SK-N-SH (cell line): ENCODE measurements at regions not wholly inside any gene's neighbourhood (a gene's known extent, or its start where the extent isn't known, plus 50 kb on each side); places are given as distances from the start of the nearest gene placed in this dataset.

Experiments
- CTCF ChIA-PET: fragments of 300-600, 350-600 bp; formaldehyde crosslinking; extraction: SDS; loops from one replicate; lab custom pipeline; 2021; lab: Yijun Ruan, JAX
- POLR2A ChIA-PET: fragments of 350-600 bp; sonication (Branson Sonifier 250); formaldehyde crosslinking; extraction: SDS; loops from one replicate; lab custom pipeline; 2020; ENCODE audit warnings: antibody characterized with exemption, inconsistent platforms; lab: Yijun Ruan, JAX
- DNase-seq: peaks from one replicate; pipeline ENCODE4 v3.0.0; 2012
- H2AFZ ChIP-seq: fragments of 200-600 bp; sonication (generic); 2 replicates; pipeline ENCODE4 v1.8.1; 2016; ENCODE audit warnings: antibody characterized with exemption, mild to moderate bottlenecking, low read depth
- H3F3A ChIP-seq: fragments of 200-600 bp; sonication (generic); replicated peaks from 2 replicates; pipeline ENCODE3; 2016; ENCODE audit warnings: antibody characterized with exemption, mild to moderate bottlenecking; ENCODE audit not compliant: insufficient read depth
- H3K27ac ChIP-seq, 2 experiments: fragments of 200-500 bp in 1 of 2; fragments of 200-600 bp in 1 of 2; sonication (Bioruptor generic) in 1 of 2; sonication (generic), shearing (Covaris generic) in 1 of 2; 2 replicates each; pipeline versions ENCODE4 v1.5.1 to v1.6.1; 2014 to 2016; ENCODE audit warnings: low read depth in 2 of 2, inconsistent platforms in 1 of 2, low read length in 1 of 2, mild to moderate bottlenecking in 1 of 2, mixed read lengths in 1 of 2
- H3K27me3 ChIP-seq: fragments of 200-600 bp; sonication (generic), shearing (Covaris generic); 2 replicates; pipeline ENCODE4 v1.6.1; 2016; ENCODE audit warnings: mixed run types; ENCODE audit not compliant: insufficient read depth
- H3K36me3 ChIP-seq, 2 experiments: fragments of 200-500 bp in 1 of 2; fragments of 200-600 bp in 1 of 2; sonication (Bioruptor generic) in 1 of 2; sonication (generic) in 1 of 2; replicated peaks in 1 of 2; 2 replicates each; pipeline versions ENCODE3 to v1.5.1; 2014 to 2016; ENCODE audit warnings: low read length in 1 of 2, mild to moderate bottlenecking in 1 of 2; ENCODE audit not compliant: insufficient read depth in 2 of 2, control insufficient read depth in 1 of 2
- H3K4me1 ChIP-seq, 2 experiments: fragments of 200-500 bp in 1 of 2; fragments of 200-600 bp in 1 of 2; sonication (Bioruptor generic) in 1 of 2; sonication (generic), shearing (Covaris generic) in 1 of 2; 2 replicates each; pipeline versions ENCODE4 v1.5.1 to v1.6.1; 2014 to 2016; ENCODE audit warnings: low read depth in 1 of 2, low read length in 1 of 2, mixed run types in 1 of 2; ENCODE audit not compliant: insufficient read depth in 2 of 2, control insufficient read depth in 1 of 2
- H3K4me2 ChIP-seq: fragments of 200-600 bp; sonication (generic), shearing (Covaris generic); 2 replicates; pipeline ENCODE4 v1.6.1; 2017; ENCODE audit warnings: mixed run types
- H3K4me3 ChIP-seq, 2 experiments: fragments of 200-500 bp in 1 of 2; fragments of 200-600 bp in 1 of 2; sonication (Bioruptor generic) in 1 of 2; sonication (generic), shearing (Covaris generic) in 1 of 2; 2 replicates each; pipeline versions ENCODE4 v1.5.1 to v1.8.1; 2014 to 2016; ENCODE audit warnings: low read depth in 2 of 2, inconsistent platforms in 1 of 2, low read length in 1 of 2, mild to moderate bottlenecking in 1 of 2, mixed read lengths in 1 of 2, moderate library complexity in 1 of 2
- H3K79me2 ChIP-seq: fragments of 200-600 bp; sonication (generic); 2 replicates; pipeline ENCODE4 v1.8.1; 2017; ENCODE audit warnings: mild to moderate bottlenecking; ENCODE audit not compliant: insufficient read depth
- H3K9ac ChIP-seq: fragments of 200-600 bp; sonication (generic); 2 replicates; pipeline ENCODE4 v1.6.1; 2017; ENCODE audit warnings: mixed run types
- H3K9me2 ChIP-seq: fragments of 200-600 bp; sonication (generic); 2 replicates; pipeline ENCODE4 v1.6.1; 2017; ENCODE audit warnings: mixed run types
- H3K9me3 ChIP-seq: fragments of 200-600 bp; sonication (generic); 2 replicates; pipeline ENCODE4 v1.6.1; 2017; ENCODE audit warnings: mixed run types, mild to moderate bottlenecking, moderate library complexity
- H4K20me1 ChIP-seq: fragments of 200-600 bp; sonication (generic); 2 replicates; pipeline ENCODE4 v1.6.1; 2017; ENCODE audit warnings: mild to moderate bottlenecking, mixed run types; ENCODE audit not compliant: insufficient read depth
- GABPA ChIP-seq: IDR thresholded peaks from 2 replicates; pipeline ENCODE4 v1.4.0; 2012; ENCODE audit warnings: low read depth, mild to moderate bottlenecking
- JUND ChIP-seq: IDR thresholded peaks from 2 replicates; pipeline ENCODE4 v1.4.0; 2012
- NFIC ChIP-seq: IDR thresholded peaks from 2 replicates; pipeline ENCODE4 v1.4.0; 2012; ENCODE audit warnings: borderline replicate concordance
- POLR2AphosphoS5 ChIP-seq: IDR thresholded peaks from 2 replicates; pipeline ENCODE4 v1.6.1; 2012; ENCODE audit warnings: low read depth, low read length
- RAD21 ChIP-seq: IDR thresholded peaks from 2 replicates; pipeline ENCODE4 v1.6.1; 2012; ENCODE audit warnings: mild to moderate bottlenecking, low read length
- RCOR1 ChIP-seq: fragments of 150-350 bp; IDR thresholded peaks from 2 replicates; pipeline ENCODE4 v1.6.1; 2017; ENCODE audit warnings: antibody characterized with exemption, low read length
- SMC3 ChIP-seq: IDR thresholded peaks from 2 replicates; pipeline ENCODE4 v1.6.1; 2012; ENCODE audit warnings: low read depth, low read length, improper control_type of control experiment
- TAF1 ChIP-seq: IDR thresholded peaks from 2 replicates; pipeline ENCODE4 v1.6.1; 2012; ENCODE audit warnings: low read depth, mild to moderate bottlenecking, low read length, moderate library complexity, borderline replicate concordance
- TCF12 ChIP-seq: IDR thresholded peaks from 2 replicates; pipeline ENCODE4 v1.4.0; 2012
- TEAD4 ChIP-seq: IDR thresholded peaks from 2 replicates; pipeline ENCODE4 v1.4.0; 2012; ENCODE audit warnings: mild to moderate bottlenecking, borderline replicate concordance; ENCODE audit not compliant: insufficient read depth
- WGBS: methylation state at CpG from one replicate; pipeline ENCODE4 v1.1.6; 2017; ENCODE audit warnings: low lambda C conversion rate; 5-methylcytosine and 5-hydroxymethylcytosine counted together
- TF ChIP-seq, protein P1 (sequence below): fragments of 200-600 bp; sonication (generic); IDR thresholded peaks from 2 replicates; pipeline ENCODE4 v1.6.1; 2017; ENCODE audit warnings: antibody characterized with exemption, mild to moderate bottlenecking, moderate library complexity
- TF ChIP-seq, protein P2 (sequence below): IDR thresholded peaks from 2 replicates; pipeline ENCODE4 v1.4.0; 2012; ENCODE audit warnings: low read depth, borderline replicate concordance
- TF ChIP-seq, protein P3 (sequence below): fragments of 150-350 bp; IDR thresholded peaks from 2 replicates; pipeline ENCODE4 v1.6.1; 2017; ENCODE audit warnings: antibody characterized with exemption, low read length, low read depth, borderline replicate concordance
- TF ChIP-seq, protein P4 (sequence below): IDR thresholded peaks from 2 replicates; pipeline ENCODE4 v1.6.1; 2012; ENCODE audit warnings: mild to moderate bottlenecking, low read depth, low read length, moderate library complexity

DNA sequence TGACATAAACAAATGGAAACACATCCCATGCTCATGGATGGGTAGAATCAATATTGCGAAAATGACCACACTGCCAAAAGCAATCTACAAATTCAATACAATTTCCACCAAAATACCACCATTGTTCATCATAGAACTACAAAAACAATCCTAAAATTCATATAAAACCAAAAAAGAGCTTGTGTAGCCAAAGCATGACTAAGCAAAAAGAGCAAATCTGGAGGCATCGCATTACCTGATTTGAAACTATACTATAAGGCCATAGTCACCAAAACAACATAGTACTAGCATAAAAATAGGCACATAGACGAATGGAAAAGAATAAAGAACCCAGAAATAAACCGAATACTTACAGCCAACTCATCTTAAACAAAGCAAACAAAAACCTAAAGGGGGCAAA is 342.8 kb upstream of the AGA start:
- no peak overlapping the region for H3K4me3 ChIP-seq
- no peaks in the 10 kb centered on the region for H3K9me2 ChIP-seq
- no peaks in the 10 kb centered on the region for H3K9me3 ChIP-seq
- CTCF ChIA-PET: no interaction called here
- H3K27me3 ChIP-seq: peaks cover 4% of the 10 kb centered on the region; the same call in 1 of the 2 replicates
- H3K27ac ChIP-seq: no peak overlapping the region
- H3K9ac ChIP-seq: no peak overlapping the region
- H3K4me1 ChIP-seq: no peaks in the 10 kb centered on the region
- no peaks in the 10 kb centered on the region for H3K79me2 ChIP-seq
- no peak overlapping the region for H2AFZ ChIP-seq
- H3F3A ChIP-seq: no peaks in the 10 kb centered on the region
- H4K20me1 ChIP-seq: no peaks in the 10 kb centered on the region
- no peaks in the 10 kb centered on the region for H3K36me3 ChIP-seq
- TF ChIP-seq RCOR1 (no peak), RAD21 (no peak), TCF12 (no peak)
- TF ChIP-seq, all 33 proteins: peak for 0
- POLR2A ChIA-PET: no interaction called here
- no peak for DNase-seq
- H3K4me2 ChIP-seq: no peak overlapping the region
- 10% methylated on average over 4 of the region's 4 CpGs for WGBS

DNA sequence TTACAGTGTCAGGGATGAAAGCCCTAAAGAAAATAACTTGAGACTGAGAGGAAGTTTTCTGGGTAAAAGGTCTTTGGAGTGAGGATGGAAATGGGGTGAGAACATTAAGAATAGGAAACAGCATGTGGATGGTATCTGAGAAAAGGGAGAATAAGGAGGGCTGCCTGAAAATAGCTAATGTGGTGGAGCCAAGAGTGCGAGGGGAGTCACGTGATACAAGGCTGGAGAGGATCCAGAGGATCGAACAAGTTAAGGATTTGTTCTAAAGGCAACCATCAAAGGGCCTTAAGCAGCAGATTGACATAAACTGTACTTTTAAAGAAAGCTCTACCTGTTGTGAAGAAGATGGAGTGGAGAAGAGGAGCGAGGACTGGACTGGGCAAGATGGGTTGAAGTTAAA is 347.4 kb upstream of the AGA start:
- CTCF ChIA-PET: no interaction called here
- TF ChIP-seq, protein P1, sequence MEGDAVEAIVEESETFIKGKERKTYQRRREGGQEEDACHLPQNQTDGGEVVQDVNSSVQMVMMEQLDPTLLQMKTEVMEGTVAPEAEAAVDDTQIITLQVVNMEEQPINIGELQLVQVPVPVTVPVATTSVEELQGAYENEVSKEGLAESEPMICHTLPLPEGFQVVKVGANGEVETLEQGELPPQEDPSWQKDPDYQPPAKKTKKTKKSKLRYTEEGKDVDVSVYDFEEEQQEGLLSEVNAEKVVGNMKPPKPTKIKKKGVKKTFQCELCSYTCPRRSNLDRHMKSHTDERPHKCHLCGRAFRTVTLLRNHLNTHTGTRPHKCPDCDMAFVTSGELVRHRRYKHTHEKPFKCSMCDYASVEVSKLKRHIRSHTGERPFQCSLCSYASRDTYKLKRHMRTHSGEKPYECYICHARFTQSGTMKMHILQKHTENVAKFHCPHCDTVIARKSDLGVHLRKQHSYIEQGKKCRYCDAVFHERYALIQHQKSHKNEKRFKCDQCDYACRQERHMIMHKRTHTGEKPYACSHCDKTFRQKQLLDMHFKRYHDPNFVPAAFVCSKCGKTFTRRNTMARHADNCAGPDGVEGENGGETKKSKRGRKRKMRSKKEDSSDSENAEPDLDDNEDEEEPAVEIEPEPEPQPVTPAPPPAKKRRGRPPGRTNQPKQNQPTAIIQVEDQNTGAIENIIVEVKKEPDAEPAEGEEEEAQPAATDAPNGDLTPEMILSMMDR: no peak
- TF ChIP-seq, protein P2, sequence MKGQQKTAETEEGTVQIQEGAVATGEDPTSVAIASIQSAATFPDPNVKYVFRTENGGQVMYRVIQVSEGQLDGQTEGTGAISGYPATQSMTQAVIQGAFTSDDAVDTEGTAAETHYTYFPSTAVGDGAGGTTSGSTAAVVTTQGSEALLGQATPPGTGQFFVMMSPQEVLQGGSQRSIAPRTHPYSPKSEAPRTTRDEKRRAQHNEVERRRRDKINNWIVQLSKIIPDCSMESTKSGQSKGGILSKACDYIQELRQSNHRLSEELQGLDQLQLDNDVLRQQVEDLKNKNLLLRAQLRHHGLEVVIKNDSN: peak; percentile 21; the same call in 1 of the 2 replicates
- TF ChIP-seq, all 33 proteins: peak for 1
- H3K4me2 ChIP-seq: peak overlapping the region; percentile 47; the same call in 1 of the 2 replicates
- WGBS: 2% methylated on average over 4 of the region's 4 CpGs
- peaks cover 11% of the 10 kb centered on the region; the same call in 1 of the 2 replicates for H3K27me3 ChIP-seq
- H3K9me3 ChIP-seq: no peaks in the 10 kb centered on the region
- H3F3A ChIP-seq: no peaks in the 10 kb centered on the region
- H3K9me2 ChIP-seq: no peaks in the 10 kb centered on the region
- no peak overlapping the region for H2AFZ ChIP-seq
- H4K20me1 ChIP-seq: no peaks in the 10 kb centered on the region
- no peak overlapping the region for H3K4me3 ChIP-seq
- H3K79me2 ChIP-seq: no peaks in the 10 kb centered on the region
- no peaks in the 10 kb centered on the region for H3K36me3 ChIP-seq
- no peak for DNase-seq
- H3K27ac ChIP-seq: no peak overlapping the region
- POLR2A ChIA-PET: no interaction called here
- no peaks in the 10 kb centered on the region for H3K4me1 ChIP-seq
- H3K9ac ChIP-seq: no peak overlapping the region

DNA sequence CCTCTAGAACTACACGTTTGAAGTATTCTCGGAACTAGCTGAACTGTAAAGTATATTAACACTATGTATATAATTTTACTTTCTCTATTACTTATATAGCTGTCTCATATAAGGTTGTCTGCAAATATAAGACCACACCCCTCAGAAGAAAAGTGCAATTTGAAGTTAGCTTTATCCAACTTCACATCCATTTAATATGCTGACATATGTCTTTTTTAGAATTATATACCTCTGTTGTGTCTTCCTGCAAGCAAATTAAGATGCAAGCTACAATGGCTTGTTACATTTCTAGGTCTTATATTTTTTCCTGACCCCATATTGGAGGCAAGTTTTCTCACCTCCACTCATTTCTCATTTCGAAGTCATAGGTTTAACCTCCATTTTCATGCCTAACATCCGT is 349.0 kb upstream of the AGA start:
- no peak overlapping the region for H3K9ac ChIP-seq
- no peaks in the 10 kb centered on the region for H3K4me1 ChIP-seq
- peaks cover 21% of the 10 kb centered on the region; the same call in 1 of the 2 replicates for H3K27me3 ChIP-seq
- no peaks in the 10 kb centered on the region for H4K20me1 ChIP-seq
- H2AFZ ChIP-seq: no peak overlapping the region
- TF ChIP-seq SMC3 (no peak), TAF1 (no peak), NFIC (no peak), RCOR1 (no peak), JUND (no peak), TEAD4 (no peak), POLR2AphosphoS5 (no peak), GABPA (no peak)
- TF ChIP-seq, protein P3, sequence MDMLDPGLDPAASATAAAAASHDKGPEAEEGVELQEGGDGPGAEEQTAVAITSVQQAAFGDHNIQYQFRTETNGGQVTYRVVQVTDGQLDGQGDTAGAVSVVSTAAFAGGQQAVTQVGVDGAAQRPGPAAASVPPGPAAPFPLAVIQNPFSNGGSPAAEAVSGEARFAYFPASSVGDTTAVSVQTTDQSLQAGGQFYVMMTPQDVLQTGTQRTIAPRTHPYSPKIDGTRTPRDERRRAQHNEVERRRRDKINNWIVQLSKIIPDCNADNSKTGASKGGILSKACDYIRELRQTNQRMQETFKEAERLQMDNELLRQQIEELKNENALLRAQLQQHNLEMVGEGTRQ: no peak
- TF ChIP-seq, protein P4, sequence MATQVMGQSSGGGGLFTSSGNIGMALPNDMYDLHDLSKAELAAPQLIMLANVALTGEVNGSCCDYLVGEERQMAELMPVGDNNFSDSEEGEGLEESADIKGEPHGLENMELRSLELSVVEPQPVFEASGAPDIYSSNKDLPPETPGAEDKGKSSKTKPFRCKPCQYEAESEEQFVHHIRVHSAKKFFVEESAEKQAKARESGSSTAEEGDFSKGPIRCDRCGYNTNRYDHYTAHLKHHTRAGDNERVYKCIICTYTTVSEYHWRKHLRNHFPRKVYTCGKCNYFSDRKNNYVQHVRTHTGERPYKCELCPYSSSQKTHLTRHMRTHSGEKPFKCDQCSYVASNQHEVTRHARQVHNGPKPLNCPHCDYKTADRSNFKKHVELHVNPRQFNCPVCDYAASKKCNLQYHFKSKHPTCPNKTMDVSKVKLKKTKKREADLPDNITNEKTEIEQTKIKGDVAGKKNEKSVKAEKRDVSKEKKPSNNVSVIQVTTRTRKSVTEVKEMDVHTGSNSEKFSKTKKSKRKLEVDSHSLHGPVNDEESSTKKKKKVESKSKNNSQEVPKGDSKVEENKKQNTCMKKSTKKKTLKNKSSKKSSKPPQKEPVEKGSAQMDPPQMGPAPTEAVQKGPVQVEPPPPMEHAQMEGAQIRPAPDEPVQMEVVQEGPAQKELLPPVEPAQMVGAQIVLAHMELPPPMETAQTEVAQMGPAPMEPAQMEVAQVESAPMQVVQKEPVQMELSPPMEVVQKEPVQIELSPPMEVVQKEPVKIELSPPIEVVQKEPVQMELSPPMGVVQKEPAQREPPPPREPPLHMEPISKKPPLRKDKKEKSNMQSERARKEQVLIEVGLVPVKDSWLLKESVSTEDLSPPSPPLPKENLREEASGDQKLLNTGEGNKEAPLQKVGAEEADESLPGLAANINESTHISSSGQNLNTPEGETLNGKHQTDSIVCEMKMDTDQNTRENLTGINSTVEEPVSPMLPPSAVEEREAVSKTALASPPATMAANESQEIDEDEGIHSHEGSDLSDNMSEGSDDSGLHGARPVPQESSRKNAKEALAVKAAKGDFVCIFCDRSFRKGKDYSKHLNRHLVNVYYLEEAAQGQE: no peak
- 2% methylated on average over 4 of the region's 4 CpGs for WGBS
- no peaks in the 10 kb centered on the region for H3K9me3 ChIP-seq
- H3K9me2 ChIP-seq: no peaks in the 10 kb centered on the region
- no peaks in the 10 kb centered on the region for H3K36me3 ChIP-seq
- ChIA-PET POLR2A (no interaction called here), CTCF (no interaction called here)
- no peak overlapping the region for H3K4me2 ChIP-seq
- H3K27ac ChIP-seq: no peak overlapping the region
- H3K79me2 ChIP-seq: no peaks in the 10 kb centered on the region
- no peak for DNase-seq
- H3K4me3 ChIP-seq: no peak overlapping the region
- H3F3A ChIP-seq: no peaks in the 10 kb centered on the region
